B cell (primary cell): ENCODE measurements at regions not wholly inside any gene's neighbourhood (a gene's known extent, or its start where the extent isn't known, plus 50 kb on each side); places are given as distances from the start of the nearest gene placed in this dataset.
A peak's percentile ranks its signal among the peaks of the same experiment; 100 is the strongest.

Experiments used
- ATAC-seq: fragments of 200-7000 bp; cut with Tn5 transposase; one replicate; pipeline ENCODE4 v1.10.0; 2021; ENCODE audit warnings: low read depth, mild to moderate bottlenecking, moderate number of reproducible peaks, moderate library complexity
- CTCF ChIA-PET: fragments of 350-600 bp; sonication (Branson Sonifier 250); formaldehyde crosslinking; loops from one replicate; lab custom pipeline; 2021; ENCODE audit warnings: antibody characterized with exemption, inconsistent platforms; lab: Charles Lee
- POLR2A ChIA-PET: fragments of 350-600 bp; sonication (Branson Sonifier 250); formaldehyde crosslinking; loops from one replicate; lab custom pipeline; 2021; ENCODE audit warnings: antibody characterized with exemption; lab: Charles Lee
- DNase-seq: peaks from one replicate; pipeline ENCODE4 v3.0.0; 2013
- H2AFZ ChIP-seq: 2 replicates; pipeline ENCODE4 v1.6.1; 2012; ENCODE audit warnings: mild to moderate bottlenecking, low read depth, low read length; ENCODE audit not compliant: insufficient read depth, poor library complexity, severe bottlenecking
- H3K27ac ChIP-seq, 2 donors: 1 replicate in 1 of 2; 2 replicates in 1 of 2; pipeline ENCODE4 v1.5.1; 2012 to 2013; ENCODE audit warnings: low read length in 2 of 2, mild to moderate bottlenecking in 2 of 2, moderate library complexity in 1 of 2
- H3K27me3 ChIP-seq, 4 experiments: fragments of 200-600 bp in 1 of 4; sonication (generic) in 1 of 4; replicated peaks in 1 of 4; 1 replicate in 2 of 4; 2 replicates in 2 of 4; pipeline versions ENCODE4 v1.6.1 to v1.7.0; 2013 to 2016; ENCODE audit warnings: low read length in 3 of 4, mild to moderate bottlenecking in 2 of 4, mixed read lengths in 1 of 4, moderate library complexity in 1 of 4; ENCODE audit not compliant: insufficient read depth in 4 of 4, control insufficient read depth in 3 of 4; ENCODE audit errors: control extremely low read depth in 1 of 4
- H3K36me3 ChIP-seq, 2 experiments: replicated peaks in 1 of 2; 1 replicate in 1 of 2; 2 replicates in 1 of 2; pipeline versions ENCODE4 v1.6.1 to v1.7.1; 2013; ENCODE audit warnings: low read length in 1 of 2; ENCODE audit not compliant: insufficient read depth in 2 of 2, control insufficient read depth in 1 of 2; ENCODE audit errors: control extremely low read depth in 1 of 2, extremely low read depth in 1 of 2
- H3K4me1 ChIP-seq, 2 donors: fragments of 200-600 bp in 1 of 2; sonication (generic) in 1 of 2; 1 replicate in 1 of 2; 2 replicates in 1 of 2; pipeline versions ENCODE4 v1.5.1 to v1.6.1; 2013 to 2017; ENCODE audit warnings: low read length in 2 of 2; ENCODE audit not compliant: control insufficient read depth in 2 of 2, insufficient read depth in 2 of 2
- H3K4me2 ChIP-seq: replicated peaks from 2 replicates; pipeline ENCODE3; 2012; ENCODE audit warnings: mild to moderate bottlenecking, low read depth, low read length; ENCODE audit not compliant: poor library complexity, severe bottlenecking
- H3K4me3 ChIP-seq, 5 experiments: fragments of 200-600 bp in 1 of 5; sonication (generic) in 1 of 5; 1 replicate in 3 of 5; 2 replicates in 2 of 5; pipeline versions ENCODE4 v1.5.1 to v1.7.0; 2011 to 2016; ENCODE audit warnings: low read length in 4 of 5, mild to moderate bottlenecking in 4 of 5, low read depth in 2 of 5, control low read depth in 1 of 5, moderate library complexity in 1 of 5; ENCODE audit not compliant: insufficient read depth in 1 of 5; ENCODE audit errors: control extremely low read depth in 1 of 5, extremely low read depth in 1 of 5
- H3K79me2 ChIP-seq: fragments of 200-600 bp; sonication (generic); one replicate; pipeline ENCODE4 v1.6.0; 2016; ENCODE audit warnings: low read length; ENCODE audit not compliant: control insufficient read depth, insufficient read depth
- H3K9ac ChIP-seq: fragments of 200-600 bp; sonication (generic); 2 replicates; pipeline ENCODE4 v1.6.1; 2017; ENCODE audit warnings: mild to moderate bottlenecking, low read length, moderate library complexity
- H3K9me3 ChIP-seq, 3 donors: one replicate each; pipeline versions ENCODE4 v1.6.1 to v1.7.1; 2013; ENCODE audit warnings: low read length in 2 of 3; ENCODE audit not compliant: control insufficient read depth in 2 of 3, insufficient read depth in 1 of 3; ENCODE audit errors: control extremely low read depth in 1 of 3
- H4K20me1 ChIP-seq: 2 replicates; pipeline ENCODE4 v1.6.0; 2012; ENCODE audit warnings: mild to moderate bottlenecking, low read length; ENCODE audit not compliant: insufficient read depth, control insufficient read depth, poor library complexity, severe bottlenecking
- H3K27ac Mint-ChIP-seq: one replicate; pipeline ENCODE4 v1.8.0; 2021; ENCODE audit warnings: mixed read lengths
- H3K27me3 Mint-ChIP-seq: one replicate; pipeline ENCODE4 v1.8.0; 2021; ENCODE audit warnings: mixed read lengths
- H3K4me1 Mint-ChIP-seq: one replicate; pipeline ENCODE4 v1.8.0; 2021; ENCODE audit warnings: mixed read lengths
- H3K4me3 Mint-ChIP-seq: one replicate; pipeline ENCODE4 v1.8.0; 2021; ENCODE audit warnings: mixed read lengths
- H3K9me3 Mint-ChIP-seq: one replicate; pipeline ENCODE4 v1.8.0; 2022; ENCODE audit warnings: mixed read lengths; ENCODE audit not compliant: insufficient read depth
- EZH2 ChIP-seq: IDR thresholded peaks from 2 replicates; pipeline ENCODE4 v1.6.1; 2012; ENCODE audit warnings: borderline replicate concordance, low read depth, mild to moderate bottlenecking, moderate library complexity, low read length; ENCODE audit not compliant: insufficient read depth, poor library complexity, severe bottlenecking
- WGBS: methylation state at CpG from one replicate; pipeline ENCODE4 v1.1.5; 2013; ENCODE audit warnings: missing lambda C conversion rate; ENCODE audit not compliant: insufficient coverage; 5-methylcytosine and 5-hydroxymethylcytosine counted together
- intact Hi-C: fragments of 100-400 bp; cut with micrococcal nuclease; formaldehyde crosslinking; loops from one replicate; pipeline ENCODE4 v1.10.0; 2022
- TF ChIP-seq, protein P1 (sequence below): fragments of 200-600 bp; IDR thresholded peaks from one replicate; pipeline ENCODE4 v1.8.0; 2022; ENCODE audit warnings: antibody characterized with exemption, mild to moderate bottlenecking

DNA sequence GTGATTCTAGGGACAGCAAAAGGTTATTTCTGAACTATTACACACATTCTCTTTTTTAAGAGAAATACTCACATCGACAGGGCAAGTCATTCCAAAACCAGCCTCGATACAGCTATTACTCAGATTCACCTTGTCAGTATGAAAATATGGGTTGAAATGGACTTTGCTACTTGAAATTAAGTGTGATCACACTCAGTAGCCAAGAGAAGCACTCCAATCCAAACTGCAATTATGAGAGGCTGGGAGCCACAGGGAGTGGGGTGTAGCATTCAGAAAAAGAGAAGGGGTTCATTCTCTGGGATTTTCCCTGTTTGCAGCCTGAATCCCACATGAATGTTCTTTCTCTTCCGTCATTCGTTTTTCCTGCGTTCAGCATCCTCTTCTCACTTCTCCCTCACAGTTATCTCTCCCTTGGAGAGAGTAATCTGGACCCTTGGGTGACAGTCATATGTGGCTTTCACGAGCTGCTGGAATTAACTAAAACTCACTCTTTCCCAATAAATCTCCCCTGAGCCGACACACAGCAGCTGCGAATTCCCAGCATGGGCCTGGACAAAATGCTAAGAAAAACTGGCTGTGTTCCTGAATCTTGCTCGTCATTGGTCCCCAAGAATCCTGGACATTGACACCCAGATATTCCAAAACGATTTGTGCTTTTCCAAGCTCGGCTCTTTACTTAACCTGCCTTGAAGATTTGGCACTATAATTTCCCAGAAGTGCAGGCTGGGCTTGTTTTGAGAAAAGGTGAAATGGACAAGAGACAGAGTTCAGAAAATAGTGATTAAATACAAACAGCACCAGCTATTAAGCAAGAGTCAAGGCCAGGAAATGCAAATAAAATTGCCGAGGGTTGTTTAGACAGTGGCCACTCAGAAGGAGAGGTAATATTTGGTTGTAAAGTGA is 199.5 kb upstream of the PLEKHG7 start:
- peak overlapping the region; percentile 43 for H2AFZ ChIP-seq
- 73% methylated on average over 4 of the region's 12 CpGs for WGBS

More for the DNA sequence above, 199.5 kb upstream of the PLEKHG7 start:
- Histone ChIP-seq H4K20me1 (no peaks in the 10 kb centered on the region), H3K79me2 (peaks cover 13% of the 10 kb centered on the region), H3K36me3 (no peaks in the 10 kb centered on the region), H3K4me1 (peaks cover 67 to 74% of the 10 kb centered on the region in 2 donors), H3K27ac (peak overlapping the region; percentile 42 to 91), H3K27me3 (no peaks in the 10 kb centered on the region), H3K9ac (peak overlapping the region; percentile 18), H3K9me3 (no peaks in the 10 kb centered on the region), H3K4me3 (peak overlapping the region in 1 of 5 experiments; percentile 20), H3K4me2 (peak overlapping the region; percentile 52)
- CTCF ChIA-PET = interaction anchor here (0.5 to 6.8 kb wide), 22 partner anchors 10 to 1544 kb away, joined by 3 to 49 read pairs (median 4); partner anchors contain the start of gene BTG1
- no peak for DNase-seq
- Mint-ChIP-seq H3K27me3 (no peaks in the 10 kb centered on the region), H3K9me3 (no peaks in the 10 kb centered on the region), H3K4me1 (peaks cover 64% of the 10 kb centered on the region), H3K27ac (peak overlapping the region; percentile 86), H3K4me3 (peak overlapping the region; percentile 73)
- TF ChIP-seq, protein P1, sequence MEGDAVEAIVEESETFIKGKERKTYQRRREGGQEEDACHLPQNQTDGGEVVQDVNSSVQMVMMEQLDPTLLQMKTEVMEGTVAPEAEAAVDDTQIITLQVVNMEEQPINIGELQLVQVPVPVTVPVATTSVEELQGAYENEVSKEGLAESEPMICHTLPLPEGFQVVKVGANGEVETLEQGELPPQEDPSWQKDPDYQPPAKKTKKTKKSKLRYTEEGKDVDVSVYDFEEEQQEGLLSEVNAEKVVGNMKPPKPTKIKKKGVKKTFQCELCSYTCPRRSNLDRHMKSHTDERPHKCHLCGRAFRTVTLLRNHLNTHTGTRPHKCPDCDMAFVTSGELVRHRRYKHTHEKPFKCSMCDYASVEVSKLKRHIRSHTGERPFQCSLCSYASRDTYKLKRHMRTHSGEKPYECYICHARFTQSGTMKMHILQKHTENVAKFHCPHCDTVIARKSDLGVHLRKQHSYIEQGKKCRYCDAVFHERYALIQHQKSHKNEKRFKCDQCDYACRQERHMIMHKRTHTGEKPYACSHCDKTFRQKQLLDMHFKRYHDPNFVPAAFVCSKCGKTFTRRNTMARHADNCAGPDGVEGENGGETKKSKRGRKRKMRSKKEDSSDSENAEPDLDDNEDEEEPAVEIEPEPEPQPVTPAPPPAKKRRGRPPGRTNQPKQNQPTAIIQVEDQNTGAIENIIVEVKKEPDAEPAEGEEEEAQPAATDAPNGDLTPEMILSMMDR = no peak
- no peak for TF ChIP-seq EZH2
- intact Hi-C loops = loop anchor here (2.0 to 10.0 kb wide), 5 partner anchors 18 to 628 kb away; no protein-coding TSS in a partner anchor
- no peak for ATAC-seq
- POLR2A ChIA-PET = interaction anchor here (0.7 to 4.2 kb wide), 8 partner anchors 13 to 358 kb away, joined by 3 to 27 read pairs (median 6); partner anchors contain the start of gene BTG1
